PC-9 (cell line): ENCODE measurements at regions not wholly inside any gene's neighbourhood (a gene's known extent, or its start where the extent isn't known, plus 50 kb on each side); places are given as distances from the start of the nearest gene placed in this dataset.
"Not testable (repeated sequence)": the region's sequence is repeated elsewhere in the genome, so short reads cannot be mapped to it uniquely, and the experiment has no call there.

Experiments used
- BruUV-seq: library from RNA; stranded (reverse); fragments of 400-500 nt; replicated peaks from 2 replicates; lab custom pipeline; 2021; lab: Mats Ljungman, UMichigan
- CTCF ChIA-PET: fragments of 300-600 bp; sonication (Branson Sonifier 250); formaldehyde crosslinking; loops from one replicate; lab custom pipeline; 2022; ENCODE audit warnings: antibody characterized with exemption; lab: Charles Lee
- POLR2A ChIA-PET: fragments of 300-600 bp; sonication (Branson Sonifier 250); formaldehyde crosslinking; loops from one replicate; lab custom pipeline; 2022; ENCODE audit warnings: antibody characterized with exemption; ENCODE audit not compliant: unreplicated experiment; lab: Charles Lee
- DNase-seq, 2 experiments: peaks; one replicate each; pipeline versions ENCODE4 v3.0.0 to v3.0.0-alpha.2; 2015 to 2022; ENCODE audit warnings: mixed read lengths in 1 of 2
- H2AFZ ChIP-seq: fragments of 200-600 bp; sonication (generic); 2 replicates; pipeline ENCODE4 v1.8.1; 2017; ENCODE audit warnings: antibody characterized with exemption
- H3F3A ChIP-seq: fragments of 200-600 bp; sonication (generic); 2 replicates; pipeline ENCODE4 v1.8.1; 2017; ENCODE audit warnings: antibody characterized with exemption, mild to moderate bottlenecking, low read depth; ENCODE audit not compliant: insufficient read depth
- H3K27ac ChIP-seq: fragments of 200-600 bp; sonication (generic); 2 replicates; pipeline ENCODE4 v1.6.1; 2016; ENCODE audit warnings: mixed run types
- H3K27me3 ChIP-seq: fragments of 200-600 bp; sonication (generic); 2 replicates; pipeline ENCODE4 v1.6.1; 2016; ENCODE audit warnings: low read depth, mixed run types; ENCODE audit not compliant: insufficient read depth
- H3K36me3 ChIP-seq: fragments of 200-600 bp; sonication (generic); 2 replicates; pipeline ENCODE4 v1.6.1; 2016; ENCODE audit warnings: low read depth, mixed run types
- H3K4me1 ChIP-seq: fragments of 200-600 bp; sonication (generic); replicated peaks from 2 replicates; pipeline ENCODE4 v1.6.1; 2016; ENCODE audit warnings: mixed run types; ENCODE audit not compliant: insufficient read depth
- H3K4me2 ChIP-seq: fragments of 200-600 bp; sonication (generic); 2 replicates; pipeline ENCODE4 v1.6.1; 2017; ENCODE audit warnings: mixed run types
- H3K4me3 ChIP-seq: fragments of 200-600 bp; sonication (generic); 2 replicates; pipeline ENCODE4 v1.6.1; 2016; ENCODE audit warnings: mixed run types
- H3K79me2 ChIP-seq: fragments of 200-600 bp; sonication (generic); 2 replicates; pipeline ENCODE4 v1.6.1; 2017; ENCODE audit warnings: low read depth, mixed run types
- H3K9me2 ChIP-seq: fragments of 200-600 bp; sonication (generic); 2 replicates; pipeline ENCODE4 v1.8.1; 2017; ENCODE audit warnings: mild to moderate bottlenecking; ENCODE audit not compliant: insufficient read depth
- H3K9me3 ChIP-seq: fragments of 200-600 bp; sonication (generic); 2 replicates; pipeline ENCODE4 v1.8.1; 2016; ENCODE audit warnings: low read depth; ENCODE audit not compliant: insufficient read depth
- H4K20me1 ChIP-seq: fragments of 200-600 bp; sonication (generic); 2 replicates; pipeline ENCODE4 v1.8.1; 2017; ENCODE audit not compliant: insufficient read depth
- CTCF ChIP-seq: fragments of 200-600 bp; sonication (generic); conservative IDR thresholded peaks from 2 replicates; pipeline ENCODE4 v1.6.1; 2017; ENCODE audit warnings: mixed run types, antibody characterized with exemption, mild to moderate bottlenecking, moderate library complexity
- EZH2 ChIP-seq: fragments of 200-600 bp; sonication (generic); IDR thresholded peaks from 2 replicates; pipeline ENCODE4 v1.8.0; 2017; ENCODE audit warnings: antibody characterized with exemption, low read depth
- intact Hi-C: fragments of 100-400 bp; cut with micrococcal nuclease; formaldehyde crosslinking; loops from one replicate; pipeline ENCODE4 v1.10.0; 2022; ENCODE audit not compliant: unreplicated experiment

GRCh38 chr4:137890812-137891211, 351.3 kb downstream of the SLC7A11 start:
- no peaks in the 10 kb centered on the region for H3K79me2 ChIP-seq
- no peaks in the 10 kb centered on the region for H3K9me3 ChIP-seq
- no peaks in the 10 kb centered on the region for H3K27me3 ChIP-seq
- POLR2A ChIA-PET: no interaction called here
- no peak overlapping the region for H3K4me2 ChIP-seq
- H3K4me1 ChIP-seq: no peaks in the 10 kb centered on the region
- H4K20me1 ChIP-seq: no peaks in the 10 kb centered on the region
- no peaks in the 10 kb centered on the region for H3K9me2 ChIP-seq
- no peaks in the 10 kb centered on the region for H3K36me3 ChIP-seq
- CTCF ChIA-PET: no interaction called here
- H3K27ac ChIP-seq: no peak overlapping the region
- no TSS peak for BruUV-seq
- DNase-seq: no peak
- intact Hi-C loops: no loop called here
- TF ChIP-seq CTCF (no peak), EZH2 (no peak)
- H2AFZ ChIP-seq: no peak overlapping the region
- no peaks in the 10 kb centered on the region for H3F3A ChIP-seq
- no peak overlapping the region for H3K4me3 ChIP-seq

GRCh38 chr4:137881641-137882040, 349.3 kb upstream of the PCDH18 start:
- Histone ChIP-seq H3K4me2 (no peak overlapping the region), H3K9me2 (no peaks in the 10 kb centered on the region), H3F3A (no peaks in the 10 kb centered on the region), H3K4me1 (no peaks in the 10 kb centered on the region), H3K4me3 (no peak overlapping the region), H3K27ac (no peak overlapping the region), H3K27me3 (no peaks in the 10 kb centered on the region), H4K20me1 (no peaks in the 10 kb centered on the region), H2AFZ (no peak overlapping the region), H3K9me3 (no peaks in the 10 kb centered on the region; the same call in 1 of the 2 replicates), H3K36me3 (no peaks in the 10 kb centered on the region), H3K79me2 (no peaks in the 10 kb centered on the region)
- CTCF ChIA-PET: no interaction called here
- intact Hi-C loops: no loop called here
- TF ChIP-seq EZH2 (no peak), CTCF (no peak)
- POLR2A ChIA-PET: interaction anchor here (0.7 kb wide), 1 partner anchor 15 kb away, joined by 3 read pairs; no protein-coding TSS in a partner anchor
- no peak for DNase-seq
- BruUV-seq: no TSS peak

- H2AFZ ChIP-seq, CTCF ChIA-PET, H3K9me2 ChIP-seq, H3K4me1 ChIP-seq, H3K27me3 ChIP-seq, H3K27ac ChIP-seq, H3K36me3 ChIP-seq, H3F3A ChIP-seq, DNase-seq, H3K4me2 ChIP-seq, H3K79me2 ChIP-seq, H4K20me1 ChIP-seq, BruUV-seq, H3K9me3 ChIP-seq, H3K4me3 ChIP-seq, POLR2A ChIA-PET: not testable (repeated sequence)
- intact Hi-C loops: loop anchor here (10.0 kb wide), 1 partner anchor 583 kb away; no protein-coding TSS in a partner anchor
Measured at GRCh38 chr4:137868067-137868466, 335.8 kb upstream of the PCDH18 start.

- no peaks in the 10 kb centered on the region for H3K27me3 ChIP-seq
- POLR2A ChIA-PET: no interaction called here
- no peaks in the 10 kb centered on the region for H3K4me1 ChIP-seq
- TF ChIP-seq EZH2 (no peak), CTCF (no peak)
- H4K20me1 ChIP-seq: no peaks in the 10 kb centered on the region
- H3K36me3 ChIP-seq: no peaks in the 10 kb centered on the region
- CTCF ChIA-PET: interaction anchor here (0.7 kb wide), 1 partner anchor 262 kb away, joined by 3 read pairs; no protein-coding TSS in a partner anchor
- H3K9me3 ChIP-seq: no peaks in the 10 kb centered on the region
- H3K79me2 ChIP-seq: no peaks in the 10 kb centered on the region
- no peaks in the 10 kb centered on the region for H3F3A ChIP-seq
- no peak overlapping the region for H3K4me3 ChIP-seq
- no peak overlapping the region for H2AFZ ChIP-seq
- intact Hi-C loops: loop anchor here (10.0 kb wide), 1 partner anchor 582 kb away; no protein-coding TSS in a partner anchor
- BruUV-seq: no TSS peak
- no peak overlapping the region for H3K27ac ChIP-seq
- no peak for DNase-seq
- no peaks in the 10 kb centered on the region for H3K9me2 ChIP-seq
- no peak overlapping the region for H3K4me2 ChIP-seq
Measured at GRCh38 chr4:137866671-137867070, 334.4 kb upstream of the PCDH18 start.
